ENCODE measurements at regions not wholly inside any gene's neighbourhood (a gene's known extent, or its start where the extent isn't known, plus 50 kb on each side); places are given as distances from the start of the nearest gene placed in this dataset.

- no peak for TF ChIP-seq FOXM1 (IDR thresholded peaks at IDR 0.05; ENCODE audit: borderline replicate concordance, low read depth)
- no peak for TF ChIP-seq EP300 (IDR thresholded peaks at IDR 0.05; ENCODE audit: borderline replicate concordance)
- TF ChIP-seq CREB1 (IDR thresholded peaks at IDR 0.05; ENCODE audit: low read depth): no peak
- TF ChIP-seq TCF12 (IDR thresholded peaks at IDR 0.05; ENCODE audit: low read depth): no peak
- no peak for TF ChIP-seq REST (IDR thresholded peaks at IDR 0.05; ENCODE audit: low read depth)
- TF ChIP-seq NFIC (IDR thresholded peaks at IDR 0.05): no peak
- no peak for TF ChIP-seq RAD21 (IDR thresholded peaks at IDR 0.05; ENCODE audit: low read depth)
- TF ChIP-seq TEAD4 (IDR thresholded peaks at IDR 0.05): no peak
- no peak for TF ChIP-seq EGR1 (IDR thresholded peaks at IDR 0.05)
- no peak for TF ChIP-seq MAX (IDR thresholded peaks at IDR 0.05)
- no peak for TF ChIP-seq USF1 (IDR thresholded peaks at IDR 0.05)
- TF ChIP-seq ZBTB7A (IDR thresholded peaks at IDR 0.05; ENCODE audit: low read depth): no peak
- no peak for TF ChIP-seq TAF1 (IDR thresholded peaks at IDR 0.05; ENCODE audit: low read depth)
- no peak for TF ChIP-seq CEBPB (IDR thresholded peaks at IDR 0.05)
- TF ChIP-seq YY1 (IDR thresholded peaks at IDR 0.05; ENCODE audit: low read depth): no peak
These were observed 171.7 kb downstream of the HAPSTR1 start for GRCh38 chr16:9262941-9263715.

- TF ChIP-seq CEBPB (IDR thresholded peaks at IDR 0.05) (no peak), TAF1 (IDR thresholded peaks at IDR 0.05; ENCODE audit: low read depth) (no peak), NFIC (IDR thresholded peaks at IDR 0.05) (no peak), TEAD4 (IDR thresholded peaks at IDR 0.05) (no peak), REST (IDR thresholded peaks at IDR 0.05; ENCODE audit: low read depth) (no peak), FOXM1 (IDR thresholded peaks at IDR 0.05; ENCODE audit: borderline replicate concordance, low read depth) (no peak), CREB1 (IDR thresholded peaks at IDR 0.05; ENCODE audit: low read depth) (no peak), YY1 (IDR thresholded peaks at IDR 0.05; ENCODE audit: low read depth) (no peak), ZBTB7A (IDR thresholded peaks at IDR 0.05; ENCODE audit: low read depth) (no peak), TCF12 (IDR thresholded peaks at IDR 0.05; ENCODE audit: low read depth) (no peak), EP300 (IDR thresholded peaks at IDR 0.05; ENCODE audit: borderline replicate concordance) (no peak), MAX (IDR thresholded peaks at IDR 0.05) (no peak), USF1 (IDR thresholded peaks at IDR 0.05) (no peak), RAD21 (IDR thresholded peaks at IDR 0.05; ENCODE audit: low read depth) (no peak), EGR1 (IDR thresholded peaks at IDR 0.05) (no peak)
These were observed 172.6 kb downstream of the HAPSTR1 start for GRCh38 chr16:9264067-9264466.

GRCh38 chr16:9268446-9268845 lies 177.0 kb downstream of the HAPSTR1 start:
- TF ChIP-seq NFIC (IDR thresholded peaks at IDR 0.05) (no peak), CEBPB (IDR thresholded peaks at IDR 0.05) (no peak), FOXM1 (IDR thresholded peaks at IDR 0.05; ENCODE audit: borderline replicate concordance, low read depth) (no peak), TAF1 (IDR thresholded peaks at IDR 0.05; ENCODE audit: low read depth) (no peak), MAX (IDR thresholded peaks at IDR 0.05) (no peak), EGR1 (IDR thresholded peaks at IDR 0.05) (no peak), YY1 (IDR thresholded peaks at IDR 0.05; ENCODE audit: low read depth) (no peak), CREB1 (IDR thresholded peaks at IDR 0.05; ENCODE audit: low read depth) (no peak), ZBTB7A (IDR thresholded peaks at IDR 0.05; ENCODE audit: low read depth) (no peak), REST (IDR thresholded peaks at IDR 0.05; ENCODE audit: low read depth) (no peak), TEAD4 (IDR thresholded peaks at IDR 0.05) (no peak), TCF12 (IDR thresholded peaks at IDR 0.05; ENCODE audit: low read depth) (no peak), USF1 (IDR thresholded peaks at IDR 0.05) (no peak)

Data from Ishikawa (cell line).